ENCODE measurements at regions not wholly inside any gene's neighbourhood (a gene's known extent, or its start where the extent isn't known, plus 50 kb on each side); places are given as distances from the start of the nearest gene placed in this dataset.

DNA sequence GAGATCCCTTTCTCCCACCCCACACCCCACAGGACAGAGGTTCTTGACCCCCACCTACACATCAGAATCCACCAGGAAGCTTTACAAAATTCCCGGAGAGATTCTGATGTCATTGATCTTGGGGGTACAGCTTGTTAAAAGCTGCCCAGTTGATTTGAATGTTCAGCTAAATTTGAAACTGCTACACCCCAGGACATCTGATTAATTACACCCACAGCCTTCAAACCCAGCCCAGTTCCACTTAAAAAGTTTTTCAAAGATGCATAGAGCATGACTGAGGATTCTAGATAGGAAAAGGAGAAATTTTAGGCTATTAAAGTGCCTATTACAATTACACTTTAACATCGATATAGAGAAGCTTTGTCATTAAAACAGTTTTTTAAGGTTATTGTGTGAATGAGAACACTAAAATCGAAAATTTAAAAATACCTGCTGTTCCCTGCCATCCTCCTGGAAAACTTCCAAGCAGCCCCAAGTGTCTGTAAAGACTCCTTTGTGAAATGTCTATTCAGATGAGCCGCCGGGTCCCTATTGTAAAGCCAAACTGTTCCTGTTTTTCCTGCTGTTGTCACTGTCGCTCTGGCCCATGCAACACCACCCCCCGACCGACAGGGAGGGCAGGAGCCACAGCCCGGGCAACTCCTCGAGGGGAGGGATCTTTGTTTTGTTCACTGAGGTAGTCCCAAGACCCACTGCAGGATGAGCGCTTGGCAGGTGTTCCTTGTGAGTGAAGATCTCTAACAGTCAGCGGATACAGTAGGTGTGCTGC lies 132.5 kb upstream of the PHACTR3 start:
- H3K9me3 ChIP-seq: no peaks in the 10 kb centered on the region
- no peaks in the 10 kb centered on the region for H3K4me1 ChIP-seq (ENCODE audit: insufficient read depth)
- H3K27me3 ChIP-seq: no peaks in the 10 kb centered on the region
- TF ChIP-seq POLR2A (IDR thresholded peaks at IDR 0.05) (no peak), EP300 (IDR thresholded peaks at IDR 0.05) (no peak)
- TF ChIP-seq, protein P1, sequence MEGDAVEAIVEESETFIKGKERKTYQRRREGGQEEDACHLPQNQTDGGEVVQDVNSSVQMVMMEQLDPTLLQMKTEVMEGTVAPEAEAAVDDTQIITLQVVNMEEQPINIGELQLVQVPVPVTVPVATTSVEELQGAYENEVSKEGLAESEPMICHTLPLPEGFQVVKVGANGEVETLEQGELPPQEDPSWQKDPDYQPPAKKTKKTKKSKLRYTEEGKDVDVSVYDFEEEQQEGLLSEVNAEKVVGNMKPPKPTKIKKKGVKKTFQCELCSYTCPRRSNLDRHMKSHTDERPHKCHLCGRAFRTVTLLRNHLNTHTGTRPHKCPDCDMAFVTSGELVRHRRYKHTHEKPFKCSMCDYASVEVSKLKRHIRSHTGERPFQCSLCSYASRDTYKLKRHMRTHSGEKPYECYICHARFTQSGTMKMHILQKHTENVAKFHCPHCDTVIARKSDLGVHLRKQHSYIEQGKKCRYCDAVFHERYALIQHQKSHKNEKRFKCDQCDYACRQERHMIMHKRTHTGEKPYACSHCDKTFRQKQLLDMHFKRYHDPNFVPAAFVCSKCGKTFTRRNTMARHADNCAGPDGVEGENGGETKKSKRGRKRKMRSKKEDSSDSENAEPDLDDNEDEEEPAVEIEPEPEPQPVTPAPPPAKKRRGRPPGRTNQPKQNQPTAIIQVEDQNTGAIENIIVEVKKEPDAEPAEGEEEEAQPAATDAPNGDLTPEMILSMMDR (IDR thresholded peaks at IDR 0.05): no peak
- no peak for DNase-seq
- intact Hi-C loops (cut with DNase I): no loop called here
- H3K36me3 ChIP-seq: no peaks in the 10 kb centered on the region
- WGBS, 3 donors: 64 to 74% (median 65%) methylated on average over 12 of the region's 12 CpGs
- no peak overlapping the region for H3K27ac ChIP-seq
- H3K4me3 ChIP-seq: no peak overlapping the region

DNA sequence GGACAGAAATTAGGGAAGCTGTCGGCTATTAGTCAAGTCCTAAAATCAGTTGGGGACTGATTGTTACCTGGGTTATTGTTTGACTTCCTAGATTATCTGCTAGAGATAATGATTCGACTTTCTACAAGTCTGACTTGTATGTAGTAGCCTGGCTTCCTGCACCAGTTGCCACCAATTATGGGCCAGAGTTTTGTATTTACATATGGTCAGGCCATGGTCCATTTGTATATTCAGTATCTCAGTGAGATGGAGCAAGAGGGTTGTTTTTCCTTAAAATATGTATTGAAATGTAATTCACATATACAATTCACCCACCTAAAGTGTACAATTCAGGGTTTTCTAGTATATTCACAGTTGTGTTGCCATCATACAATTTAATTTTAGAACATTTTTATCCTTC lies 130.6 kb upstream of the PHACTR3 start:
- H3K27me3 ChIP-seq: no peaks in the 10 kb centered on the region
- WGBS, 3 donors: 70 to 91% (median 74%) methylated on average over 2 of the region's 2 CpGs
- DNase-seq: no peak
- H3K36me3 ChIP-seq: no peaks in the 10 kb centered on the region
- TF ChIP-seq, protein P1 (IDR thresholded peaks at IDR 0.05): no peak
- TF ChIP-seq POLR2A (IDR thresholded peaks at IDR 0.05) (no peak), EP300 (IDR thresholded peaks at IDR 0.05) (no peak)
- intact Hi-C loops (cut with DNase I): no loop called here
- no peaks in the 10 kb centered on the region for H3K4me1 ChIP-seq (ENCODE audit: insufficient read depth)
- no peak overlapping the region for H3K27ac ChIP-seq
- no peak overlapping the region for H3K4me3 ChIP-seq
- H3K9me3 ChIP-seq: no peaks in the 10 kb centered on the region

DNA sequence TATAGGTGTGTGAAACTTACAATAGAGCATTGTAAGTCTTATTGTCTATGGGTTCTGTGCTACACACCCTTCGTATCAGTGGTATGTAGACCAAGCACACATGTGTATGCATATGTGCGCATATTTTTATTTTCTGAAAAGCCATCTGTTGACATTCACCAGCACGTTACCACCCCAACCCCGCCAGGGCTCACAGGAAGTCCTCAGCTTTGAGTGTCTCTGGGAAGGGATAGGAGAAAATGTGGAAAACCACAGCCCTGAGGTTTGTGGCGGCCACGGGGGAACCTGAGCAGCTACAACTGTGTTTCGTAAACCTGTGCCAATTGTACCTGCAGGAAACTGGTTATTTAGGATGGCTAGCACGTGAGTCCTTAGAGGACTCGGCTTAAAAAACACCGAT lies 123.3 kb upstream of the PHACTR3 start:
- H3K9me3 ChIP-seq: no peaks in the 10 kb centered on the region
- no peak for DNase-seq
- TF ChIP-seq, protein P1 (IDR thresholded peaks at IDR 0.05): no peak
- no peak for TF ChIP-seq EP300 (IDR thresholded peaks at IDR 0.05)
- no peak for TF ChIP-seq POLR2A (IDR thresholded peaks at IDR 0.05)
- no peaks in the 10 kb centered on the region for H3K4me1 ChIP-seq (ENCODE audit: insufficient read depth)
- intact Hi-C loops (cut with DNase I): no loop called here
- H3K36me3 ChIP-seq: no peaks in the 10 kb centered on the region
- H3K27me3 ChIP-seq: no peaks in the 10 kb centered on the region
- H3K4me3 ChIP-seq: no peak overlapping the region
- 74 to 88% (median 76%) methylated on average over 10 of the region's 10 CpGs for WGBS, 3 donors
- H3K27ac ChIP-seq: no peak overlapping the region

DNA sequence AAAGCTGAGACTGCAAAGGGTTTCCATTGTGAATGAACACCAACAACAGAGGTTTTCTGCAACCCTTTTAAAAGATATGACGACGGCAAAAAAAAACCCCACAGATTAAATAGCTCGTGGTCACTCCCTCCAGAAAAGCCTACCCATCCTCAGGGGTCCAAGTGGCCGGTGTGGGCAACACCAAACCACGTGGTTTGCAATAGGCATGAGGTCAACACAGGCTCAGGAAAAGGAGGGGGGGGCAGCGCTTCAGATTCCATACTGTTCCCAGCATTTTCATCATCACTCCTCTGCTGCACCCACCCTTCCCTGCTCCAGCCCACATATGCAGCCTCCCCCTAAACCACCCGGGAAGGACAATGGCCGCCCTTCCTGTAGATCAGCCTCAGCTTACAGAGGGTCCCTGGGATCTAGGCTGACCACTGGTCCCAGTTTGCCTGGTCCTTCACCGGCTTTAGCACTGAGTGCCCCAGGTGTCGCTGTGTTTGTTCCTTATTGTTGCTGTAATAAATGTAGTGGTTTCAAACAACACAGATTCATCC lies 122.8 kb upstream of the PHACTR3 start:
- H3K27me3 ChIP-seq: no peaks in the 10 kb centered on the region
- no peak for DNase-seq
- TF ChIP-seq, protein P1 (IDR thresholded peaks at IDR 0.05): no peak
- no peak for TF ChIP-seq EP300 (IDR thresholded peaks at IDR 0.05)
- no peak for TF ChIP-seq POLR2A (IDR thresholded peaks at IDR 0.05)
- intact Hi-C loops (cut with DNase I): no loop called here
- no peak overlapping the region for H3K27ac ChIP-seq
- 74 to 82% (median 82%) methylated on average over 10 of the region's 10 CpGs for WGBS, 3 donors
- no peaks in the 10 kb centered on the region for H3K36me3 ChIP-seq
- H3K4me1 ChIP-seq (ENCODE audit: insufficient read depth): no peaks in the 10 kb centered on the region
- H3K9me3 ChIP-seq: no peaks in the 10 kb centered on the region
- H3K4me3 ChIP-seq: no peak overlapping the region
